ENCODE measurements at regions not wholly inside any gene's neighbourhood (a gene's known extent, or its start where the extent isn't known, plus 50 kb on each side); places are given as distances from the start of the nearest gene placed in this dataset.

DNA sequence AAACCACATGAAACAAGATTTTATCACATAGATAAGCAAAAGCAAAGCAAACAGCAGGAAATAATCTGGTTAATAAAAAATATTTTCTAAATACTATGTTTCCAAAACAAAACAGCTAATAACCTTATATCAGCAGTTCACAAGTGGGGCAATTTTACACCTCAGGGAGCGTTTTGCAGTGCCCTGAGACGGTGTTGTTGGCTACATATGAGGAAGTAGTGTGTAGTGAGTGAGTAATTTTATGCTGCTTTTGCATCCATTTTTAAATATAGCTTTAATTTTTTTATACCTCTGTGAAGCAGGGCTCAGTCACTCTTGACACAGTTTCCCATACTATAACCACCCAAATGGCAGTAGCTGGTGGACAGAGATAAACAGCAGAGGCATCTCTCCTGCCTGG lies 438.5 kb upstream of the B3GAT1 start:
- TF ChIP-seq, protein P1, sequence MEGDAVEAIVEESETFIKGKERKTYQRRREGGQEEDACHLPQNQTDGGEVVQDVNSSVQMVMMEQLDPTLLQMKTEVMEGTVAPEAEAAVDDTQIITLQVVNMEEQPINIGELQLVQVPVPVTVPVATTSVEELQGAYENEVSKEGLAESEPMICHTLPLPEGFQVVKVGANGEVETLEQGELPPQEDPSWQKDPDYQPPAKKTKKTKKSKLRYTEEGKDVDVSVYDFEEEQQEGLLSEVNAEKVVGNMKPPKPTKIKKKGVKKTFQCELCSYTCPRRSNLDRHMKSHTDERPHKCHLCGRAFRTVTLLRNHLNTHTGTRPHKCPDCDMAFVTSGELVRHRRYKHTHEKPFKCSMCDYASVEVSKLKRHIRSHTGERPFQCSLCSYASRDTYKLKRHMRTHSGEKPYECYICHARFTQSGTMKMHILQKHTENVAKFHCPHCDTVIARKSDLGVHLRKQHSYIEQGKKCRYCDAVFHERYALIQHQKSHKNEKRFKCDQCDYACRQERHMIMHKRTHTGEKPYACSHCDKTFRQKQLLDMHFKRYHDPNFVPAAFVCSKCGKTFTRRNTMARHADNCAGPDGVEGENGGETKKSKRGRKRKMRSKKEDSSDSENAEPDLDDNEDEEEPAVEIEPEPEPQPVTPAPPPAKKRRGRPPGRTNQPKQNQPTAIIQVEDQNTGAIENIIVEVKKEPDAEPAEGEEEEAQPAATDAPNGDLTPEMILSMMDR (IDR thresholded peaks at IDR 0.05): no peak
- no peak for TF ChIP-seq POLR2AphosphoS5 (IDR thresholded peaks at IDR 0.05)

All from prostate gland (tissue), 2 donors.